ENCODE measurements at regions not wholly inside any gene's neighbourhood (a gene's known extent, or its start where the extent isn't known, plus 50 kb on each side); places are given as distances from the start of the nearest gene placed in this dataset.

GRCh38 chr9:108617676-108618075 lies 238.1 kb downstream of the ACTL7B start:
- no peaks in the 10 kb centered on the region for H3K4me1 Mint-ChIP-seq
- no peaks in the 10 kb centered on the region for H3K27me3 ChIP-seq (ENCODE audit: insufficient read depth)
- H3K4me2 ChIP-seq = no peak overlapping the region
- no peak overlapping the region for H3K27ac ChIP-seq (ENCODE audit: low read depth)
- H3K4me3 ChIP-seq = no peak overlapping the region
- TF ChIP-seq ZNF114 (CRISPR knock-in tag; IDR thresholded peaks at IDR 0.05) = no peak
- no peak for TF ChIP-seq CREB1 (CRISPR knock-in tag; IDR thresholded peaks at IDR 0.05; ENCODE audit: low read depth)
- no peak for TF ChIP-seq EZH2 (IDR thresholded peaks at IDR 0.05; ENCODE audit: low read depth, unreplicated experiment)
- no peak for TF ChIP-seq EZH2phosphoT487 (IDR thresholded peaks at IDR 0.05; ENCODE audit: unreplicated experiment)
- TF ChIP-seq JUNB (IDR thresholded peaks at IDR 0.05; ENCODE audit: unreplicated experiment) = no peak
- TF ChIP-seq, protein P1, sequence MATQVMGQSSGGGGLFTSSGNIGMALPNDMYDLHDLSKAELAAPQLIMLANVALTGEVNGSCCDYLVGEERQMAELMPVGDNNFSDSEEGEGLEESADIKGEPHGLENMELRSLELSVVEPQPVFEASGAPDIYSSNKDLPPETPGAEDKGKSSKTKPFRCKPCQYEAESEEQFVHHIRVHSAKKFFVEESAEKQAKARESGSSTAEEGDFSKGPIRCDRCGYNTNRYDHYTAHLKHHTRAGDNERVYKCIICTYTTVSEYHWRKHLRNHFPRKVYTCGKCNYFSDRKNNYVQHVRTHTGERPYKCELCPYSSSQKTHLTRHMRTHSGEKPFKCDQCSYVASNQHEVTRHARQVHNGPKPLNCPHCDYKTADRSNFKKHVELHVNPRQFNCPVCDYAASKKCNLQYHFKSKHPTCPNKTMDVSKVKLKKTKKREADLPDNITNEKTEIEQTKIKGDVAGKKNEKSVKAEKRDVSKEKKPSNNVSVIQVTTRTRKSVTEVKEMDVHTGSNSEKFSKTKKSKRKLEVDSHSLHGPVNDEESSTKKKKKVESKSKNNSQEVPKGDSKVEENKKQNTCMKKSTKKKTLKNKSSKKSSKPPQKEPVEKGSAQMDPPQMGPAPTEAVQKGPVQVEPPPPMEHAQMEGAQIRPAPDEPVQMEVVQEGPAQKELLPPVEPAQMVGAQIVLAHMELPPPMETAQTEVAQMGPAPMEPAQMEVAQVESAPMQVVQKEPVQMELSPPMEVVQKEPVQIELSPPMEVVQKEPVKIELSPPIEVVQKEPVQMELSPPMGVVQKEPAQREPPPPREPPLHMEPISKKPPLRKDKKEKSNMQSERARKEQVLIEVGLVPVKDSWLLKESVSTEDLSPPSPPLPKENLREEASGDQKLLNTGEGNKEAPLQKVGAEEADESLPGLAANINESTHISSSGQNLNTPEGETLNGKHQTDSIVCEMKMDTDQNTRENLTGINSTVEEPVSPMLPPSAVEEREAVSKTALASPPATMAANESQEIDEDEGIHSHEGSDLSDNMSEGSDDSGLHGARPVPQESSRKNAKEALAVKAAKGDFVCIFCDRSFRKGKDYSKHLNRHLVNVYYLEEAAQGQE (IDR thresholded peaks at IDR 0.05; ENCODE audit: unreplicated experiment) = no peak
- no peak for TF ChIP-seq NANOG (IDR thresholded peaks at IDR 0.05; ENCODE audit: borderline replicate concordance)
- no peak for TF ChIP-seq ETS1 (IDR thresholded peaks at IDR 0.05)
- no peak for TF ChIP-seq ZNF331 (CRISPR knock-in tag; IDR thresholded peaks at IDR 0.05; ENCODE audit: low read depth)
- no peak for TF ChIP-seq POLR2AphosphoS5 (IDR thresholded peaks at IDR 0.05; ENCODE audit: low read depth)
- TF ChIP-seq, protein P2, sequence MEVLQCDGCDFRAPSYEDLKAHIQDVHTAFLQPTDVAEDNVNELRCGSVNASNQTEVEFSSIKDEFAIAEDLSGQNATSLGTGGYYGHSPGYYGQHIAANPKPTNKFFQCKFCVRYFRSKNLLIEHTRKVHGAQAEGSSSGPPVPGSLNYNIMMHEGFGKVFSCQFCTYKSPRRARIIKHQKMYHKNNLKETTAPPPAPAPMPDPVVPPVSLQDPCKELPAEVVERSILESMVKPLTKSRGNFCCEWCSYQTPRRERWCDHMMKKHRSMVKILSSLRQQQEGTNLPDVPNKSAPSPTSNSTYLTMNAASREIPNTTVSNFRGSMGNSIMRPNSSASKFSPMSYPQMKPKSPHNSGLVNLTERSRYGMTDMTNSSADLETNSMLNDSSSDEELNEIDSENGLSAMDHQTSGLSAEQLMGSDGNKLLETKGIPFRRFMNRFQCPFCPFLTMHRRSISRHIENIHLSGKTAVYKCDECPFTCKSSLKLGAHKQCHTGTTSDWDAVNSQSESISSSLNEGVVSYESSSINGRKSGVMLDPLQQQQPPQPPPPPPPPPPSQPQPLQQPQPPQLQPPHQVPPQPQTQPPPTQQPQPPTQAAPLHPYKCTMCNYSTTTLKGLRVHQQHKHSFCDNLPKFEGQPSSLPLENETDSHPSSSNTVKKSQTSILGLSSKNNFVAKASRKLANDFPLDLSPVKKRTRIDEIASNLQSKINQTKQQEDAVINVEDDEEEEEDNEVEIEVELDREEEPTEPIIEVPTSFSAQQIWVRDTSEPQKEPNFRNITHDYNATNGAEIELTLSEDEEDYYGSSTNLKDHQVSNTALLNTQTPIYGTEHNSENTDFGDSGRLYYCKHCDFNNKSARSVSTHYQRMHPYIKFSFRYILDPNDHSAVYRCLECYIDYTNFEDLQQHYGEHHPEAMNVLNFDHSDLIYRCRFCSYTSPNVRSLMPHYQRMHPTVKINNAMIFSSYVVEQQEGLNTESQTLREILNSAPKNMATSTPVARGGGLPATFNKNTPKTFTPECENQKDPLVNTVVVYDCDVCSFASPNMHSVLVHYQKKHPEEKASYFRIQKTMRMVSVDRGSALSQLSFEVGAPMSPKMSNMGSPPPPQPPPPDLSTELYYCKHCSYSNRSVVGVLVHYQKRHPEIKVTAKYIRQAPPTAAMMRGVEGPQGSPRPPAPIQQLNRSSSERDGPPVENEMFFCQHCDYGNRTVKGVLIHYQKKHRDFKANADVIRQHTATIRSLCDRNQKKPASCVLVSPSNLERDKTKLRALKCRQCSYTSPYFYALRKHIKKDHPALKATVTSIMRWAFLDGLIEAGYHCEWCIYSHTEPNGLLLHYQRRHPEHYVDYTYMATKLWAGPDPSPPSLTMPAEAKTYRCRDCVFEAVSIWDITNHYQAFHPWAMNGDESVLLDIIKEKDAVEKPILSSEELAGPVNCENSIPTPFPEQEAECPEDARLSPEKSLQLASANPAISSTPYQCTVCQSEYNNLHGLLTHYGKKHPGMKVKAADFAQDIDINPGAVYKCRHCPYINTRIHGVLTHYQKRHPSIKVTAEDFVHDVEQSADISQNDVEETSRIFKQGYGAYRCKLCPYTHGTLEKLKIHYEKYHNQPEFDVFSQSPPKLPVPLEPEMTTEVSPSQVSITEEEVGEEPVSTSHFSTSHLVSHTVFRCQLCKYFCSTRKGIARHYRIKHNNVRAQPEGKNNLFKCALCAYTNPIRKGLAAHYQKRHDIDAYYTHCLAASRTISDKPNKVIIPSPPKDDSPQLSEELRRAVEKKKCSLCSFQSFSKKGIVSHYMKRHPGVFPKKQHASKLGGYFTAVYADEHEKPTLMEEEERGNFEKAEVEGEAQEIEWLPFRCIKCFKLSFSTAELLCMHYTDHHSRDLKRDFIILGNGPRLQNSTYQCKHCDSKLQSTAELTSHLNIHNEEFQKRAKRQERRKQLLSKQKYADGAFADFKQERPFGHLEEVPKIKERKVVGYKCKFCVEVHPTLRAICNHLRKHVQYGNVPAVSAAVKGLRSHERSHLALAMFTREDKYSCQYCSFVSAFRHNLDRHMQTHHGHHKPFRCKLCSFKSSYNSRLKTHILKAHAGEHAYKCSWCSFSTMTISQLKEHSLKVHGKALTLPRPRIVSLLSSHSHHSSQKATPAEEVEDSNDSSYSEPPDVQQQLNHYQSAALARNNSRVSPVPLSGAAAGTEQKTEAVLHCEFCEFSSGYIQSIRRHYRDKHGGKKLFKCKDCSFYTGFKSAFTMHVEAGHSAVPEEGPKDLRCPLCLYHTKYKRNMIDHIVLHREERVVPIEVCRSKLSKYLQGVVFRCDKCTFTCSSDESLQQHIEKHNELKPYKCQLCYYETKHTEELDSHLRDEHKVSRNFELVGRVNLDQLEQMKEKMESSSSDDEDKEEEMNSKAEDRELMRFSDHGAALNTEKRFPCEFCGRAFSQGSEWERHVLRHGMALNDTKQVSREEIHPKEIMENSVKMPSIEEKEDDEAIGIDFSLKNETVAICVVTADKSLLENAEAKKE (CRISPR knock-in tag; IDR thresholded peaks at IDR 0.05) = no peak
- TF ChIP-seq, protein P3, sequence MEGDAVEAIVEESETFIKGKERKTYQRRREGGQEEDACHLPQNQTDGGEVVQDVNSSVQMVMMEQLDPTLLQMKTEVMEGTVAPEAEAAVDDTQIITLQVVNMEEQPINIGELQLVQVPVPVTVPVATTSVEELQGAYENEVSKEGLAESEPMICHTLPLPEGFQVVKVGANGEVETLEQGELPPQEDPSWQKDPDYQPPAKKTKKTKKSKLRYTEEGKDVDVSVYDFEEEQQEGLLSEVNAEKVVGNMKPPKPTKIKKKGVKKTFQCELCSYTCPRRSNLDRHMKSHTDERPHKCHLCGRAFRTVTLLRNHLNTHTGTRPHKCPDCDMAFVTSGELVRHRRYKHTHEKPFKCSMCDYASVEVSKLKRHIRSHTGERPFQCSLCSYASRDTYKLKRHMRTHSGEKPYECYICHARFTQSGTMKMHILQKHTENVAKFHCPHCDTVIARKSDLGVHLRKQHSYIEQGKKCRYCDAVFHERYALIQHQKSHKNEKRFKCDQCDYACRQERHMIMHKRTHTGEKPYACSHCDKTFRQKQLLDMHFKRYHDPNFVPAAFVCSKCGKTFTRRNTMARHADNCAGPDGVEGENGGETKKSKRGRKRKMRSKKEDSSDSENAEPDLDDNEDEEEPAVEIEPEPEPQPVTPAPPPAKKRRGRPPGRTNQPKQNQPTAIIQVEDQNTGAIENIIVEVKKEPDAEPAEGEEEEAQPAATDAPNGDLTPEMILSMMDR (conservative IDR thresholded peaks at IDR 0.05; ENCODE audit: low read depth in 2 of 2) = no peak
- no peak for TF ChIP-seq STAT1 (IDR thresholded peaks at IDR 0.05; ENCODE audit: unreplicated experiment)
- no peaks in the 10 kb centered on the region; the same call in 2 of the 3 replicates for H3K36me3 Mint-ChIP-seq (ENCODE audit: low read depth)
- no peaks in the 10 kb centered on the region for H3K36me3 ChIP-seq (ENCODE audit: insufficient read depth)
- H3K4me3 Mint-ChIP-seq = no peak overlapping the region
- no peaks in the 10 kb centered on the region for H3K79me2 ChIP-seq (replicated peaks; ENCODE audit: insufficient read depth)
- no peak overlapping the region for H3K27ac Mint-ChIP-seq
- no peaks in the 10 kb centered on the region for H3K4me1 ChIP-seq (ENCODE audit: insufficient read depth)
- H3K9me2 ChIP-seq (ENCODE audit: insufficient read depth) = peaks cover 12% of the 10 kb centered on the region; the same call in 1 of the 2 replicates
- ATAC-seq (no peak), DNase-seq (ENCODE audit: low spot score) (no peak)
- no peak overlapping the region for H2AFZ ChIP-seq
- H3K9me3 Mint-ChIP-seq = no peaks in the 10 kb centered on the region
- no peaks in the 10 kb centered on the region for H3K27me3 Mint-ChIP-seq (ENCODE audit: insufficient read depth, low read depth, poor library complexity)
- no peaks in the 10 kb centered on the region for H4K20me1 ChIP-seq (replicated peaks; ENCODE audit: insufficient read depth)
- no peaks in the 10 kb centered on the region for H3F3A ChIP-seq (replicated peaks; ENCODE audit: low read depth)

Measured in GM23338 (cell line).